Activated CD8-positive, alpha-beta T cell treated with anti-CD3 and anti-CD28 coated beads for 36 hours (primary cell): ENCODE measurements at regions not wholly inside any gene's neighbourhood (a gene's known extent, or its start where the extent isn't known, plus 50 kb on each side); places are given as distances from the start of the nearest gene placed in this dataset.

Experiments used
- ATAC-seq: fragments of 200-7000 bp; cut with Tn5 transposase; one replicate; pipeline ENCODE4 v1.10.0; 2021; ENCODE audit warnings: mild to moderate bottlenecking, moderate library complexity
- CTCF ChIA-PET: fragments of 350-600 bp; sonication (Branson Sonifier 250); formaldehyde crosslinking; loops from one replicate; lab custom pipeline; 2021; ENCODE audit warnings: antibody characterized with exemption; lab: Charles Lee
- POLR2A ChIA-PET: fragments of 350-600 bp; sonication (Branson Sonifier 250); formaldehyde crosslinking; loops from one replicate; lab custom pipeline; 2021; ENCODE audit warnings: antibody characterized with exemption; lab: Charles Lee
- DNase-seq: peaks from one replicate; pipeline ENCODE4 v3.0.0-alpha.2; 2020
- H3K27ac Mint-ChIP-seq: one replicate; pipeline ENCODE4 v1.8.0; 2021; ENCODE audit warnings: mild to moderate bottlenecking, mixed read lengths
- H3K27me3 Mint-ChIP-seq: one replicate; pipeline ENCODE4 v1.8.0; 2021; ENCODE audit warnings: mixed read lengths
- H3K36me3 Mint-ChIP-seq: one replicate; pipeline ENCODE4 v1.8.0; 2021; ENCODE audit warnings: low read depth, mixed read lengths
- H3K4me1 Mint-ChIP-seq: one replicate; pipeline ENCODE4 v1.8.0; 2021; ENCODE audit warnings: low read depth, mixed read lengths
- H3K4me3 Mint-ChIP-seq: one replicate; pipeline ENCODE4 v1.8.0; 2021; ENCODE audit warnings: mild to moderate bottlenecking, moderate library complexity, mixed read lengths
- H3K9me3 Mint-ChIP-seq: one replicate; pipeline ENCODE4 v1.8.0; 2021; ENCODE audit warnings: mixed read lengths
- CTCF ChIP-seq: fragments of 200-600 bp; IDR thresholded peaks from one replicate; pipeline ENCODE4 v1.8.0; 2022; ENCODE audit warnings: antibody characterized with exemption, mild to moderate bottlenecking
- intact Hi-C: fragments of 100-400 bp; cut with micrococcal nuclease; formaldehyde crosslinking; loops from one replicate; pipeline ENCODE4 v1.10.0; 2022

GRCh38 chr9:86672966-86673365 is 274.3 kb downstream of the GAS1 start:
- ChIA-PET CTCF (no interaction called here), POLR2A (no interaction called here)
- H3K27me3 Mint-ChIP-seq = peaks cover 5% of the 10 kb centered on the region
- no peak for ATAC-seq
- peaks cover 6% of the 10 kb centered on the region for H3K9me3 Mint-ChIP-seq
- no peak overlapping the region for H3K4me3 Mint-ChIP-seq
- H3K36me3 Mint-ChIP-seq = no peaks in the 10 kb centered on the region
- DNase-seq = no peak
- no peak overlapping the region for H3K27ac Mint-ChIP-seq
- TF ChIP-seq CTCF = no peak
- intact Hi-C loops = no loop called here
- no peaks in the 10 kb centered on the region for H3K4me1 Mint-ChIP-seq

- POLR2A ChIA-PET = no interaction called here
- Mint-ChIP-seq H3K9me3 (peaks cover 6% of the 10 kb centered on the region), H3K36me3 (no peaks in the 10 kb centered on the region), H3K27me3 (peaks cover 5% of the 10 kb centered on the region), H3K4me3 (no peak overlapping the region), H3K27ac (no peak overlapping the region), H3K4me1 (no peaks in the 10 kb centered on the region)
- intact Hi-C loops = no loop called here
- CTCF ChIA-PET = no interaction called here
- ATAC-seq = no peak
- DNase-seq = no peak
- no peak for TF ChIP-seq CTCF
These were observed 275.0 kb downstream of the GAS1 start for GRCh38 chr9:86672301-86672700.

- H3K27ac Mint-ChIP-seq = no peak overlapping the region
These were observed 276.3 kb downstream of the GAS1 start for GRCh38 chr9:86671018-86671417.

GRCh38 chr9:86670536-86670935 is 276.8 kb downstream of the GAS1 start:
- CTCF ChIA-PET = no interaction called here
- POLR2A ChIA-PET = no interaction called here
- no peak for ATAC-seq

More at GRCh38 chr9:86671018-86671417, 276.3 kb downstream of the GAS1 start:
- ChIA-PET CTCF (no interaction called here), POLR2A (no interaction called here)
- no peaks in the 10 kb centered on the region for H3K36me3 Mint-ChIP-seq
- no peaks in the 10 kb centered on the region for H3K4me1 Mint-ChIP-seq
- intact Hi-C loops = no loop called here
- peaks cover 6% of the 10 kb centered on the region for H3K9me3 Mint-ChIP-seq
- DNase-seq = no peak
- no peak for TF ChIP-seq CTCF
- no peak overlapping the region for H3K4me3 Mint-ChIP-seq
- ATAC-seq = no peak
- H3K27me3 Mint-ChIP-seq = peaks cover 10% of the 10 kb centered on the region

GRCh38 chr9:86670076-86670475 is 277.2 kb downstream of the GAS1 start:
- ATAC-seq (no peak), DNase-seq (no peak)
- H3K27me3 Mint-ChIP-seq = peaks cover 8% of the 10 kb centered on the region
- no peaks in the 10 kb centered on the region for H3K4me1 Mint-ChIP-seq
- ChIA-PET POLR2A (no interaction called here), CTCF (no interaction called here)
- no peak overlapping the region for H3K27ac Mint-ChIP-seq
- H3K36me3 Mint-ChIP-seq = no peaks in the 10 kb centered on the region
- H3K4me3 Mint-ChIP-seq = no peak overlapping the region
- intact Hi-C loops = no loop called here
- TF ChIP-seq CTCF = no peak
- H3K9me3 Mint-ChIP-seq = peaks cover 6% of the 10 kb centered on the region

More at GRCh38 chr9:86670536-86670935, 276.8 kb downstream of the GAS1 start:
- H3K27ac Mint-ChIP-seq = no peak overlapping the region
- no peak for DNase-seq
- H3K36me3 Mint-ChIP-seq = no peaks in the 10 kb centered on the region
- no peak for TF ChIP-seq CTCF
- intact Hi-C loops = no loop called here
- no peak overlapping the region for H3K4me3 Mint-ChIP-seq
- H3K9me3 Mint-ChIP-seq = peaks cover 6% of the 10 kb centered on the region
- no peaks in the 10 kb centered on the region for H3K4me1 Mint-ChIP-seq
- peaks cover 10% of the 10 kb centered on the region for H3K27me3 Mint-ChIP-seq
